ENCODE measurements at regions not wholly inside any gene's neighbourhood (a gene's known extent, or its start where the extent isn't known, plus 50 kb on each side); places are given as distances from the start of the nearest gene placed in this dataset.

DNA sequence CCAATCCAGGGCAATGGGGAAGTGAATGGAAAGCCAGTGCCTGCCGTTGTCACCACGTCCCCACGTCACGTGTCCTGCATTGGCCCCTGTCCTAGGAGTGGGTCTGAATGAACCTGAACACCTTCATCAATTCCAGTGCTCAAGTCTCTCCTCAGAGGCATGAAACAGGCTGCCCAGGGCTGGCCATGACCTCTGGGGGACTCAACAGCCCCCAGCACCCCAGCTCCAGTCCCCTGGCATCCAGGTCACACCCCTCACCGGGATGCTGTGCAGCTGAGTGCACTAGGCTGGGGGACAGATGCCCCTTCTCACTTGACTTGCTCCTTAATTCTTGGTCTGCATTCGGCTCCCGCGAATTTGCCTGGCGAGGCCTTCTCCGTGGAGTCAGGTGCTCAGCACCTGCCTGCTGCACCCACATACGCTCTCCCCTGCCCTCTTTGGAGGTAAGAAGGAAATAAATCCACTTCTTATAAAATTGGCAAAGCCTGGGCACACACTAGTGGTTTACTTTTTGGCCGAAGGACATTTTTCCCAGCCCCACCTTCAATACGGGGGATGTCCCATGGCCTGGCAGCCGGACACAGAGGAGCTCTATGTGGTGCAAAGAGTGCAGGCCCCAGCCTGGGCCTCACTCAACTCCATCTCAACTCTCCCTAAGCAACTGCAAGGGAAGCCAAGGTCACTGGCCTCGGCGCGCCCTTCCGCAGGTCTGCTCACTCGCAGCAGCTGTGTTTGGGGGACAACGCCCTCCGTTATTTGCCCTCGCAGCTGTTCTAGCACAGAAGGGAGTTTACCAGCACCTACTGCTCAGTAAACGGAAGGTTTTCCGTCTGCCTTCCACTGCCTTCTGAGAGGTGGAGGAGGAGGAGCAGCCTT, 77.6 kb upstream of the SHH start:
- TF ChIP-seq, protein P1, sequence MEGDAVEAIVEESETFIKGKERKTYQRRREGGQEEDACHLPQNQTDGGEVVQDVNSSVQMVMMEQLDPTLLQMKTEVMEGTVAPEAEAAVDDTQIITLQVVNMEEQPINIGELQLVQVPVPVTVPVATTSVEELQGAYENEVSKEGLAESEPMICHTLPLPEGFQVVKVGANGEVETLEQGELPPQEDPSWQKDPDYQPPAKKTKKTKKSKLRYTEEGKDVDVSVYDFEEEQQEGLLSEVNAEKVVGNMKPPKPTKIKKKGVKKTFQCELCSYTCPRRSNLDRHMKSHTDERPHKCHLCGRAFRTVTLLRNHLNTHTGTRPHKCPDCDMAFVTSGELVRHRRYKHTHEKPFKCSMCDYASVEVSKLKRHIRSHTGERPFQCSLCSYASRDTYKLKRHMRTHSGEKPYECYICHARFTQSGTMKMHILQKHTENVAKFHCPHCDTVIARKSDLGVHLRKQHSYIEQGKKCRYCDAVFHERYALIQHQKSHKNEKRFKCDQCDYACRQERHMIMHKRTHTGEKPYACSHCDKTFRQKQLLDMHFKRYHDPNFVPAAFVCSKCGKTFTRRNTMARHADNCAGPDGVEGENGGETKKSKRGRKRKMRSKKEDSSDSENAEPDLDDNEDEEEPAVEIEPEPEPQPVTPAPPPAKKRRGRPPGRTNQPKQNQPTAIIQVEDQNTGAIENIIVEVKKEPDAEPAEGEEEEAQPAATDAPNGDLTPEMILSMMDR (IDR thresholded peaks at IDR 0.05): no peak
- TF ChIP-seq POLR2A (IDR thresholded peaks at IDR 0.05): no peak
- TF ChIP-seq POLR2AphosphoS5 (IDR thresholded peaks at IDR 0.05): no peak
